ENCODE measurements at regions not wholly inside any gene's neighbourhood (a gene's known extent, or its start where the extent isn't known, plus 50 kb on each side); places are given as distances from the start of the nearest gene placed in this dataset.

- TF ChIP-seq CTCF (IDR thresholded peaks at IDR 0.05) (no peak), POLR2A (IDR thresholded peaks at IDR 0.05) (no peak)
Observed at GRCh38 chr3:89032346-89033013, 74.9 kb upstream of the EPHA3 start.
